22Rv1 (cell line): ENCODE measurements at regions not wholly inside any gene's neighbourhood (a gene's known extent, or its start where the extent isn't known, plus 50 kb on each side); places are given as distances from the start of the nearest gene placed in this dataset.

Experiments
- CTCF ChIP-seq: fragments of 450-650 bp; IDR thresholded peaks from 2 replicates; pipeline ENCODE4 v1.5.1; 2017; ENCODE audit warnings: mild to moderate bottlenecking
- ZFX ChIP-seq: fragments of 450-650 bp; IDR thresholded peaks from 2 replicates; pipeline ENCODE4 v1.6.1; 2017; ENCODE audit warnings: antibody characterized with exemption, borderline replicate concordance

DNA sequence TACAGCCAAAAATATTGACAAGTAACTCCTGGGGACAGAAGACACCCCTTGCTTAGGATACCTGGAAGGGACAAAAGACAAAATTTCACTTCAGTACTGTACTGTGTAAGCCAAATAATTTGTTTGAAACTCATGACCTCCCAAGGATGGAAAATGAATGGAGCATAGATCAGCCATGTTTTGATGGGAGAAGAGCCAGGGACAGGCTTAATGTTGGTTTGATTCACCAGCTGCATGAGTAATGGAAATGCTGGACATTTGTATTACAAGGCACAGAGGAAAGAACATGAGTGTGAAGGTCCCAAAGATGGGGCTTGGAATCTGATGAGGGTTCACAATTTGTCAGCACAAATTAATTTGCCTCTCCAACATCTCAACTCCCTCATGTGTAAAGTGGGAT lies 122.8 kb downstream of the ENC1 start:
- TF ChIP-seq CTCF (no peak), ZFX (no peak)
